Hepatocyte (in vitro differentiated cells): ENCODE measurements at regions not wholly inside any gene's neighbourhood (a gene's known extent, or its start where the extent isn't known, plus 50 kb on each side); places are given as distances from the start of the nearest gene placed in this dataset.

Source experiments
- CTCF ChIP-seq: fragments of 200-600 bp; sonication (generic); IDR thresholded peaks from 2 replicates; pipeline ENCODE4 v1.5.1; 2016; ENCODE audit warnings: antibody characterized with exemption, mild to moderate bottlenecking; ENCODE audit not compliant: poor library complexity
- EZH2 ChIP-seq: fragments of 200-600 bp; sonication (generic); IDR thresholded peaks from 2 replicates; pipeline ENCODE4 v1.6.1; 2016; ENCODE audit warnings: antibody characterized with exemption, mild to moderate bottlenecking, borderline replicate concordance
- EZH2phosphoT487 ChIP-seq: fragments of 200-600 bp; sonication (generic); IDR thresholded peaks from one replicate; pipeline ENCODE4 v1.6.1; 2018; ENCODE audit warnings: antibody characterized with exemption, mild to moderate bottlenecking, low read depth, moderate library complexity; ENCODE audit not compliant: unreplicated experiment, severe bottlenecking

GRCh38 chr1:214895011-214895600 is 187.4 kb upstream of the KCNK2 start:
- TF ChIP-seq EZH2 (no peak), CTCF (no peak), EZH2phosphoT487 (no peak)
